AG09319 (cell line): ENCODE measurements at regions not wholly inside any gene's neighbourhood (a gene's known extent, or its start where the extent isn't known, plus 50 kb on each side); places are given as distances from the start of the nearest gene placed in this dataset.

Source experiments
- DNase-seq: peaks from one replicate; pipeline ENCODE4 v3.0.0-alpha.2; 2010; ENCODE audit warnings: low read depth; ENCODE audit errors: extremely low read depth
- CTCF ChIP-seq: IDR thresholded peaks from 2 replicates; pipeline ENCODE4 v1.5.1; 2011; ENCODE audit warnings: low read depth, mild to moderate bottlenecking, inconsistent platforms, low read length, moderate library complexity

GRCh38 chr7:42693722-42694121, 218.1 kb downstream of the C7orf25 start:
- no peak for TF ChIP-seq CTCF
- no peak for DNase-seq

- TF ChIP-seq CTCF: no peak
Measured at GRCh38 chr7:42692621-42693020, 219.2 kb downstream of the C7orf25 start.

GRCh38 chr7:42690794-42691639, 220.9 kb downstream of the C7orf25 start:
- peak; percentile 71 for TF ChIP-seq CTCF
- no peak for DNase-seq

More at GRCh38 chr7:42692621-42693020, 219.2 kb downstream of the C7orf25 start:
- no peak for DNase-seq

- TF ChIP-seq CTCF: no peak
- no peak for DNase-seq
Measured at GRCh38 chr7:42689626-42690025, 222.2 kb downstream of the C7orf25 start.

- TF ChIP-seq CTCF: no peak
- no peak for DNase-seq
Measured at GRCh38 chr7:42688056-42688371, 223.9 kb downstream of the C7orf25 start.

- DNase-seq: no peak
- no peak for TF ChIP-seq CTCF
Measured at GRCh38 chr7:42687211-42688055, 224.4 kb downstream of the C7orf25 start.

GRCh38 chr7:42686594-42687156, 225.2 kb downstream of the C7orf25 start:
- no peak for DNase-seq
- TF ChIP-seq CTCF: no peak
